Astrocyte (in vitro differentiated cells and primary cell): ENCODE measurements at regions not wholly inside any gene's neighbourhood (a gene's known extent, or its start where the extent isn't known, plus 50 kb on each side); places are given as distances from the start of the nearest gene placed in this dataset.

ENCODE experiments used
- CTCF ChIP-seq: IDR thresholded peaks from 2 replicates; pipeline ENCODE4 v1.5.1; 2011; ENCODE audit warnings: low read depth, mild to moderate bottlenecking, inconsistent platforms, low read length, moderate library complexity; ENCODE audit not compliant: insufficient read depth
- EZH2 ChIP-seq: IDR thresholded peaks from 2 replicates; pipeline ENCODE4 v1.6.1; 2012; ENCODE audit warnings: mild to moderate bottlenecking, low read length, inconsistent platforms; ENCODE audit not compliant: insufficient read depth

- TF ChIP-seq CTCF (no peak), EZH2 (no peak)
These were observed 150.6 kb downstream of the HRH4 start for GRCh38 chr18:24611075-24611474.
